ENCODE measurements at regions not wholly inside any gene's neighbourhood (a gene's known extent, or its start where the extent isn't known, plus 50 kb on each side); places are given as distances from the start of the nearest gene placed in this dataset.

DNA sequence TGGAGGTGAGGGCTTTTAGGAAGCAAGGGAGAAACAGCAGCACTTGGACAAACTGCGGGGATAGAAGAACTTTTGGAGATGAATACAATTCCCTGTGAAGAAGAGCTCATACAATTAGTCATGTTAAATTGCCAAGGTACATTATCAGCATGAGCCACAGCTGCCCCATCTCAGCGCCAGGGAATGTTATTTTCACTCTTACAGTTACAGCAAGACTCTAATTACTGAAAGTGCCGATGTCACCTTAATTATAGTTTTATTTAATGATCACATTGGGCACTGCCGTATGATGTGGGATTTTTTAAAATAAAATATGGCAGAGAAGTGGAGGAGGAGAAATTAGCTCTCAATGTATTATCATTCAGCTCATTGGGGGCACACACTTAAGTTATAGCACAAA is 144.8 kb upstream of the MON1B start:
- TF ChIP-seq EZH2phosphoT487 (IDR thresholded peaks at IDR 0.05; ENCODE audit: insufficient read depth, low read depth) (no peak), EZH2 (IDR thresholded peaks at IDR 0.05; ENCODE audit: insufficient read depth, poor library complexity, severe bottlenecking) (no peak)
